Neuronal stem cell (in vitro differentiated cells): ENCODE measurements at regions not wholly inside any gene's neighbourhood (a gene's known extent, or its start where the extent isn't known, plus 50 kb on each side); places are given as distances from the start of the nearest gene placed in this dataset.
"Not testable (repeated sequence)": the region's sequence is repeated elsewhere in the genome, so short reads cannot be mapped to it uniquely, and the experiment has no call there.

Experiments
- DNase-seq: peaks from one replicate; pipeline ENCODE4 v3.0.0-alpha.2; 2013; ENCODE audit warnings: low spot score
- H2AFZ ChIP-seq: one replicate; pipeline ENCODE4 v1.6.1; 2013; ENCODE audit warnings: mild to moderate bottlenecking, low read length, inconsistent platforms
- H2AK5ac ChIP-seq: 2 replicates; pipeline ENCODE4 v1.6.1; 2013; ENCODE audit warnings: low read depth, mild to moderate bottlenecking, inconsistent platforms, low read length, moderate library complexity, mixed read lengths
- H2BK120ac ChIP-seq: 2 replicates; pipeline ENCODE4 v1.6.1; 2013; ENCODE audit warnings: low read depth, mild to moderate bottlenecking, inconsistent platforms, low read length, moderate library complexity, mixed read lengths
- H2BK12ac ChIP-seq: one replicate; pipeline ENCODE4 v1.6.1; 2013; ENCODE audit warnings: low read length, inconsistent platforms
- H2BK15ac ChIP-seq: 2 replicates; pipeline ENCODE4 v1.6.1; 2013; ENCODE audit warnings: mild to moderate bottlenecking, low read length, inconsistent platforms, mixed read lengths
- H2BK5ac ChIP-seq: one replicate; pipeline ENCODE4 v1.6.1; 2013; ENCODE audit warnings: inconsistent platforms, mild to moderate bottlenecking, low read length, moderate library complexity
- H3K14ac ChIP-seq: one replicate; pipeline ENCODE4 v1.6.1; 2013; ENCODE audit warnings: low read length, inconsistent platforms
- H3K18ac ChIP-seq: 2 replicates; pipeline ENCODE4 v1.6.1; 2013; ENCODE audit warnings: low read length, inconsistent platforms
- H3K23ac ChIP-seq: 2 replicates; pipeline ENCODE4 v1.6.1; 2013; ENCODE audit warnings: low read depth, mild to moderate bottlenecking, mixed read lengths, low read length, inconsistent platforms; ENCODE audit not compliant: poor library complexity
- H3K27ac ChIP-seq: replicated peaks from 3 replicates; pipeline ENCODE4 v1.5.1; 2013; ENCODE audit warnings: low read length, inconsistent platforms
- H3K27me3 ChIP-seq, 3 experiments: 2 replicates each; pipeline ENCODE4 v1.6.1; 2013; ENCODE audit warnings: low read length in 3 of 3, mild to moderate bottlenecking in 2 of 3, inconsistent platforms in 1 of 3, low read depth in 1 of 3, mixed read lengths in 1 of 3, moderate library complexity in 1 of 3; ENCODE audit not compliant: control insufficient read depth in 3 of 3, insufficient read depth in 3 of 3
- H3K36me3 ChIP-seq, 2 donors: replicated peaks in 1 of 2; 2 replicates each; pipeline ENCODE4 v1.6.1; 2013; ENCODE audit warnings: low read length in 2 of 2; ENCODE audit not compliant: control insufficient read depth in 2 of 2, insufficient read depth in 2 of 2
- H3K4ac ChIP-seq: 2 replicates; pipeline ENCODE4 v1.6.1; 2013; ENCODE audit warnings: inconsistent platforms, mild to moderate bottlenecking, low read length, moderate library complexity
- H3K4me1 ChIP-seq, 2 donors: 1 replicate in 1 of 2; 2 replicates in 1 of 2; pipeline ENCODE4 v1.6.1; 2013; ENCODE audit warnings: low read length in 2 of 2, low read depth in 1 of 2; ENCODE audit not compliant: control insufficient read depth in 2 of 2, insufficient read depth in 1 of 2
- H3K4me2 ChIP-seq: one replicate; pipeline ENCODE4 v1.6.1; 2013; ENCODE audit warnings: mild to moderate bottlenecking, low read length, inconsistent platforms; ENCODE audit not compliant: insufficient read depth, poor library complexity, severe bottlenecking
- H3K4me3 ChIP-seq, 2 donors: 2 replicates each; pipeline ENCODE4 v1.5.1; 2013; ENCODE audit warnings: low read length in 2 of 2, mild to moderate bottlenecking in 2 of 2, inconsistent platforms in 1 of 2, moderate library complexity in 1 of 2
- H3K79me1 ChIP-seq: one replicate; pipeline ENCODE4 v1.6.1; 2013; ENCODE audit warnings: low read depth, mild to moderate bottlenecking, inconsistent platforms, low read length, moderate library complexity
- H3K9ac ChIP-seq: one replicate; pipeline ENCODE4 v1.6.1; 2013; ENCODE audit warnings: mild to moderate bottlenecking, low read depth, low read length, inconsistent platforms; ENCODE audit not compliant: poor library complexity
- H3K9me3 ChIP-seq, 2 donors: replicated peaks in 1 of 2; 2 replicates each; pipeline versions ENCODE3 to v1.6.1; 2013; ENCODE audit warnings: low read length in 2 of 2, mild to moderate bottlenecking in 2 of 2, inconsistent platforms in 1 of 2, low read depth in 1 of 2, mixed read lengths in 1 of 2, moderate library complexity in 1 of 2; ENCODE audit not compliant: control insufficient read depth in 2 of 2, insufficient read depth in 1 of 2
- H4K8ac ChIP-seq: one replicate; pipeline ENCODE4 v1.6.1; 2013; ENCODE audit warnings: low read depth, mild to moderate bottlenecking, inconsistent platforms, low read length, moderate library complexity
- H4K91ac ChIP-seq: one replicate; pipeline ENCODE4 v1.6.1; 2013; ENCODE audit warnings: low read length, low read depth, mild to moderate bottlenecking, inconsistent platforms; ENCODE audit not compliant: poor library complexity
- WGBS, 2 donors: extraction: QIAGEN DNeasy Blood & Tissue Kit; methylation state at CpG; one replicate each; pipeline ENCODE4 v1.1.7; 2013; ENCODE audit warnings: missing lambda C conversion rate in 2 of 2, mixed read lengths in 1 of 2; ENCODE audit not compliant: insufficient read length in 2 of 2, insufficient replicate concordance in 1 of 2; ENCODE audit errors: extremely low coverage in 2 of 2; 5-methylcytosine and 5-hydroxymethylcytosine counted together

- no peak overlapping the region for H2BK5ac ChIP-seq
- no peak overlapping the region for H3K23ac ChIP-seq
- H3K79me1 ChIP-seq, result no peaks in the 10 kb centered on the region
- H3K4me3 ChIP-seq, result no peak overlapping the region
- no peaks in the 10 kb centered on the region for H3K36me3 ChIP-seq
- H3K9ac ChIP-seq, result no peak overlapping the region
- no peak for DNase-seq
- no peaks in the 10 kb centered on the region for H3K9me3 ChIP-seq
- H2BK120ac ChIP-seq, result no peak overlapping the region
- no peak overlapping the region for H2AK5ac ChIP-seq
- H3K14ac ChIP-seq, result no peak overlapping the region
- peaks cover 2 to 5% of the 10 kb centered on the region in 2 donors for H3K4me1 ChIP-seq
- H2AFZ ChIP-seq, result no peak overlapping the region
- H2BK15ac ChIP-seq, result no peak overlapping the region
- no peak overlapping the region for H2BK12ac ChIP-seq
- H3K4ac ChIP-seq, result no peak overlapping the region
- WGBS, 2 donors, result no CpG with 5 or more reads among the region's 9 CpGs
- H3K27ac ChIP-seq, result no peak overlapping the region
- no peak overlapping the region for H4K91ac ChIP-seq
- H3K4me2 ChIP-seq, result no peak overlapping the region
- no peak overlapping the region for H4K8ac ChIP-seq
- no peak overlapping the region for H3K18ac ChIP-seq
- H3K27me3 ChIP-seq, result no peaks in the 10 kb centered on the region
Observed at GRCh38 chr2:16725549-16725948, 59.9 kb upstream of the CYRIA start.

GRCh38 chr2:16722677-16723076 is 57.0 kb upstream of the CYRIA start:
- no peak for DNase-seq

GRCh38 chr2:16722126-16722525 is 56.5 kb upstream of the CYRIA start:
- Histone ChIP-seq H3K14ac (no peak overlapping the region), H3K27me3 (no peaks in the 10 kb centered on the region), H3K79me1 (no peaks in the 10 kb centered on the region), H3K9me3 (no peaks in the 10 kb centered on the region), H2BK5ac (no peak overlapping the region), H2AFZ (no peak overlapping the region), H3K4ac (no peak overlapping the region), H2BK15ac (no peak overlapping the region), H2AK5ac (no peak overlapping the region), H3K9ac (no peak overlapping the region), H3K4me3 (no peak overlapping the region), H3K23ac (no peak overlapping the region), H4K91ac (no peak overlapping the region), H3K4me1 (peaks cover 2 to 5% of the 10 kb centered on the region in 2 donors), H4K8ac (no peak overlapping the region), H3K27ac (no peak overlapping the region), H3K36me3 (no peaks in the 10 kb centered on the region), H3K18ac (no peak overlapping the region), H2BK120ac (no peak overlapping the region), H2BK12ac (no peak overlapping the region), H3K4me2 (no peak overlapping the region)
- DNase-seq, result no peak
- WGBS, 2 donors, result no CpG with 5 or more reads among the region's 1 CpG

More at GRCh38 chr2:16722677-16723076, 57.0 kb upstream of the CYRIA start:
- H2BK12ac ChIP-seq, result no peak overlapping the region
- no CpG with 5 or more reads among the region's 9 CpGs for WGBS, 2 donors
- H2BK5ac ChIP-seq, result no peak overlapping the region
- no peak overlapping the region for H2AFZ ChIP-seq
- H3K23ac ChIP-seq, result no peak overlapping the region
- no peak overlapping the region for H3K9ac ChIP-seq
- no peaks in the 10 kb centered on the region for H3K9me3 ChIP-seq
- H3K14ac ChIP-seq, result no peak overlapping the region
- H3K18ac ChIP-seq, result no peak overlapping the region
- no peak overlapping the region for H3K4me2 ChIP-seq
- no peaks in the 10 kb centered on the region for H3K36me3 ChIP-seq
- no peak overlapping the region for H2BK120ac ChIP-seq
- peaks cover 2 to 5% of the 10 kb centered on the region in 2 donors for H3K4me1 ChIP-seq
- no peak overlapping the region for H4K91ac ChIP-seq
- H3K4me3 ChIP-seq, result no peak overlapping the region
- no peak overlapping the region for H2AK5ac ChIP-seq
- no peak overlapping the region for H3K27ac ChIP-seq
- no peak overlapping the region for H4K8ac ChIP-seq
- H2BK15ac ChIP-seq, result no peak overlapping the region
- no peaks in the 10 kb centered on the region for H3K79me1 ChIP-seq
- H3K4ac ChIP-seq, result no peak overlapping the region
- H3K27me3 ChIP-seq, result no peaks in the 10 kb centered on the region

- H2BK120ac ChIP-seq, H3K18ac ChIP-seq, H3K9me3 ChIP-seq, H4K91ac ChIP-seq, H2BK5ac ChIP-seq, DNase-seq, H3K14ac ChIP-seq, H2AK5ac ChIP-seq, H2BK15ac ChIP-seq, H3K9ac ChIP-seq, H3K4me3 ChIP-seq, H3K4me1 ChIP-seq, H3K79me1 ChIP-seq, H2BK12ac ChIP-seq, H3K27me3 ChIP-seq, H2AFZ ChIP-seq, H3K4me2 ChIP-seq, H3K27ac ChIP-seq, H3K4ac ChIP-seq, H3K36me3 ChIP-seq, H3K23ac ChIP-seq, H4K8ac ChIP-seq: not testable (repeated sequence)
- WGBS, 2 donors, result no CpG with 5 or more reads among the region's 4 CpGs
Observed at GRCh38 chr2:16721529-16721928, 55.9 kb upstream of the CYRIA start.
